B cell (primary cell): ENCODE measurements at regions not wholly inside any gene's neighbourhood (a gene's known extent, or its start where the extent isn't known, plus 50 kb on each side); places are given as distances from the start of the nearest gene placed in this dataset.

Experiments used
- ATAC-seq: fragments of 200-7000 bp; cut with Tn5 transposase; one replicate; pipeline ENCODE4 v1.10.0; 2021; ENCODE audit warnings: low read depth, mild to moderate bottlenecking, moderate number of reproducible peaks, moderate library complexity
- CTCF ChIA-PET: fragments of 350-600 bp; sonication (Branson Sonifier 250); formaldehyde crosslinking; loops from one replicate; lab custom pipeline; 2021; ENCODE audit warnings: antibody characterized with exemption, inconsistent platforms; lab: Charles Lee
- POLR2A ChIA-PET: fragments of 350-600 bp; sonication (Branson Sonifier 250); formaldehyde crosslinking; loops from one replicate; lab custom pipeline; 2021; ENCODE audit warnings: antibody characterized with exemption; lab: Charles Lee
- DNase-seq: peaks from one replicate; pipeline ENCODE4 v3.0.0; 2013
- H2AFZ ChIP-seq: 2 replicates; pipeline ENCODE4 v1.6.1; 2012; ENCODE audit warnings: mild to moderate bottlenecking, low read depth, low read length; ENCODE audit not compliant: insufficient read depth, poor library complexity, severe bottlenecking
- H3K27ac ChIP-seq, 2 donors: 1 replicate in 1 of 2; 2 replicates in 1 of 2; pipeline ENCODE4 v1.5.1; 2012 to 2013; ENCODE audit warnings: low read length in 2 of 2, mild to moderate bottlenecking in 2 of 2, moderate library complexity in 1 of 2
- H3K27me3 ChIP-seq, 4 experiments: fragments of 200-600 bp in 1 of 4; sonication (generic) in 1 of 4; replicated peaks in 1 of 4; 1 replicate in 2 of 4; 2 replicates in 2 of 4; pipeline versions ENCODE4 v1.6.1 to v1.7.0; 2013 to 2016; ENCODE audit warnings: low read length in 3 of 4, mild to moderate bottlenecking in 2 of 4, mixed read lengths in 1 of 4, moderate library complexity in 1 of 4; ENCODE audit not compliant: insufficient read depth in 4 of 4, control insufficient read depth in 3 of 4; ENCODE audit errors: control extremely low read depth in 1 of 4
- H3K36me3 ChIP-seq, 2 experiments: replicated peaks in 1 of 2; 1 replicate in 1 of 2; 2 replicates in 1 of 2; pipeline versions ENCODE4 v1.6.1 to v1.7.1; 2013; ENCODE audit warnings: low read length in 1 of 2; ENCODE audit not compliant: insufficient read depth in 2 of 2, control insufficient read depth in 1 of 2; ENCODE audit errors: control extremely low read depth in 1 of 2, extremely low read depth in 1 of 2
- H3K4me1 ChIP-seq, 2 donors: fragments of 200-600 bp in 1 of 2; sonication (generic) in 1 of 2; 1 replicate in 1 of 2; 2 replicates in 1 of 2; pipeline versions ENCODE4 v1.5.1 to v1.6.1; 2013 to 2017; ENCODE audit warnings: low read length in 2 of 2; ENCODE audit not compliant: control insufficient read depth in 2 of 2, insufficient read depth in 2 of 2
- H3K4me2 ChIP-seq: replicated peaks from 2 replicates; pipeline ENCODE3; 2012; ENCODE audit warnings: mild to moderate bottlenecking, low read depth, low read length; ENCODE audit not compliant: poor library complexity, severe bottlenecking
- H3K4me3 ChIP-seq, 5 experiments: fragments of 200-600 bp in 1 of 5; sonication (generic) in 1 of 5; 1 replicate in 3 of 5; 2 replicates in 2 of 5; pipeline versions ENCODE4 v1.5.1 to v1.7.0; 2011 to 2016; ENCODE audit warnings: low read length in 4 of 5, mild to moderate bottlenecking in 4 of 5, low read depth in 2 of 5, control low read depth in 1 of 5, moderate library complexity in 1 of 5; ENCODE audit not compliant: insufficient read depth in 1 of 5; ENCODE audit errors: control extremely low read depth in 1 of 5, extremely low read depth in 1 of 5
- H3K79me2 ChIP-seq: fragments of 200-600 bp; sonication (generic); one replicate; pipeline ENCODE4 v1.6.0; 2016; ENCODE audit warnings: low read length; ENCODE audit not compliant: control insufficient read depth, insufficient read depth
- H3K9ac ChIP-seq: fragments of 200-600 bp; sonication (generic); 2 replicates; pipeline ENCODE4 v1.6.1; 2017; ENCODE audit warnings: mild to moderate bottlenecking, low read length, moderate library complexity
- H3K9me3 ChIP-seq, 3 donors: one replicate each; pipeline versions ENCODE4 v1.6.1 to v1.7.1; 2013; ENCODE audit warnings: low read length in 2 of 3; ENCODE audit not compliant: control insufficient read depth in 2 of 3, insufficient read depth in 1 of 3; ENCODE audit errors: control extremely low read depth in 1 of 3
- H4K20me1 ChIP-seq: 2 replicates; pipeline ENCODE4 v1.6.0; 2012; ENCODE audit warnings: mild to moderate bottlenecking, low read length; ENCODE audit not compliant: insufficient read depth, control insufficient read depth, poor library complexity, severe bottlenecking
- H3K27ac Mint-ChIP-seq: one replicate; pipeline ENCODE4 v1.8.0; 2021; ENCODE audit warnings: mixed read lengths
- H3K27me3 Mint-ChIP-seq: one replicate; pipeline ENCODE4 v1.8.0; 2021; ENCODE audit warnings: mixed read lengths
- H3K4me1 Mint-ChIP-seq: one replicate; pipeline ENCODE4 v1.8.0; 2021; ENCODE audit warnings: mixed read lengths
- H3K4me3 Mint-ChIP-seq: one replicate; pipeline ENCODE4 v1.8.0; 2021; ENCODE audit warnings: mixed read lengths
- H3K9me3 Mint-ChIP-seq: one replicate; pipeline ENCODE4 v1.8.0; 2022; ENCODE audit warnings: mixed read lengths; ENCODE audit not compliant: insufficient read depth
- EZH2 ChIP-seq: IDR thresholded peaks from 2 replicates; pipeline ENCODE4 v1.6.1; 2012; ENCODE audit warnings: borderline replicate concordance, low read depth, mild to moderate bottlenecking, moderate library complexity, low read length; ENCODE audit not compliant: insufficient read depth, poor library complexity, severe bottlenecking
- WGBS: methylation state at CpG from one replicate; pipeline ENCODE4 v1.1.5; 2013; ENCODE audit warnings: missing lambda C conversion rate; ENCODE audit not compliant: insufficient coverage; 5-methylcytosine and 5-hydroxymethylcytosine counted together
- intact Hi-C: fragments of 100-400 bp; cut with micrococcal nuclease; formaldehyde crosslinking; loops from one replicate; pipeline ENCODE4 v1.10.0; 2022
- TF ChIP-seq, protein P1 (sequence below): fragments of 200-600 bp; IDR thresholded peaks from one replicate; pipeline ENCODE4 v1.8.0; 2022; ENCODE audit warnings: antibody characterized with exemption, mild to moderate bottlenecking

DNA sequence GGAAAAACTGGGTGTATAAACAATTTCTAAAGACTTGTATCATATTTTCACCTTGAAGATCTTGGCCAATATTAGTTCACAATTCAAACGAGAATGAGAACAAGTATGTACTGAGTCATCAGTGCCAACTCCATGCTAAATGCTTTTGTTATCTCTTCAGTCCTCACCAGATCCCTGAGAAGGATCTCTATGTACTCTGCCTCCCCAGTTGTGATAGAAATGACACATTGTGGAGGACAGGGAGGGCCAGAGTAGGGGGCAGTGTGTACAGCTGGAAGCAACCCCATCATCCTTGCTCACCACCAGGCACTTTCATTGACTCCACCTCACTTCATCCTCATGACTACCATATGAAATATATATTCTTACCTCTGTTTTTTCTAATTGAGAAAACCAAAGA lies 353.7 kb upstream of the SOX2 start:
- no peaks in the 10 kb centered on the region for H3K9me3 Mint-ChIP-seq
- no CpG with 5 or more reads among the region's 1 CpG for WGBS
- intact Hi-C loops = no loop called here
- no peak overlapping the region for H3K4me3 ChIP-seq
- no peak overlapping the region for H3K4me2 ChIP-seq
- no peak for ATAC-seq
- no peak overlapping the region for H3K4me3 Mint-ChIP-seq
- no peaks in the 10 kb centered on the region for H3K36me3 ChIP-seq
- no peaks in the 10 kb centered on the region for H4K20me1 ChIP-seq
- no peaks in the 10 kb centered on the region for H3K4me1 Mint-ChIP-seq
- POLR2A ChIA-PET = no interaction called here
- no peak for DNase-seq
- no peaks in the 10 kb centered on the region for H3K27me3 Mint-ChIP-seq
- H2AFZ ChIP-seq = no peak overlapping the region
- H3K27ac ChIP-seq = no peak overlapping the region
- H3K9ac ChIP-seq = no peak overlapping the region
- no peaks in the 10 kb centered on the region for H3K4me1 ChIP-seq
- no peaks in the 10 kb centered on the region for H3K27me3 ChIP-seq
- TF ChIP-seq EZH2 = no peak
- TF ChIP-seq, protein P1, sequence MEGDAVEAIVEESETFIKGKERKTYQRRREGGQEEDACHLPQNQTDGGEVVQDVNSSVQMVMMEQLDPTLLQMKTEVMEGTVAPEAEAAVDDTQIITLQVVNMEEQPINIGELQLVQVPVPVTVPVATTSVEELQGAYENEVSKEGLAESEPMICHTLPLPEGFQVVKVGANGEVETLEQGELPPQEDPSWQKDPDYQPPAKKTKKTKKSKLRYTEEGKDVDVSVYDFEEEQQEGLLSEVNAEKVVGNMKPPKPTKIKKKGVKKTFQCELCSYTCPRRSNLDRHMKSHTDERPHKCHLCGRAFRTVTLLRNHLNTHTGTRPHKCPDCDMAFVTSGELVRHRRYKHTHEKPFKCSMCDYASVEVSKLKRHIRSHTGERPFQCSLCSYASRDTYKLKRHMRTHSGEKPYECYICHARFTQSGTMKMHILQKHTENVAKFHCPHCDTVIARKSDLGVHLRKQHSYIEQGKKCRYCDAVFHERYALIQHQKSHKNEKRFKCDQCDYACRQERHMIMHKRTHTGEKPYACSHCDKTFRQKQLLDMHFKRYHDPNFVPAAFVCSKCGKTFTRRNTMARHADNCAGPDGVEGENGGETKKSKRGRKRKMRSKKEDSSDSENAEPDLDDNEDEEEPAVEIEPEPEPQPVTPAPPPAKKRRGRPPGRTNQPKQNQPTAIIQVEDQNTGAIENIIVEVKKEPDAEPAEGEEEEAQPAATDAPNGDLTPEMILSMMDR = no peak
- H3K79me2 ChIP-seq = no peaks in the 10 kb centered on the region
- no peak overlapping the region for H3K27ac Mint-ChIP-seq
- H3K9me3 ChIP-seq = no peaks in the 10 kb centered on the region
- CTCF ChIA-PET = no interaction called here

DNA sequence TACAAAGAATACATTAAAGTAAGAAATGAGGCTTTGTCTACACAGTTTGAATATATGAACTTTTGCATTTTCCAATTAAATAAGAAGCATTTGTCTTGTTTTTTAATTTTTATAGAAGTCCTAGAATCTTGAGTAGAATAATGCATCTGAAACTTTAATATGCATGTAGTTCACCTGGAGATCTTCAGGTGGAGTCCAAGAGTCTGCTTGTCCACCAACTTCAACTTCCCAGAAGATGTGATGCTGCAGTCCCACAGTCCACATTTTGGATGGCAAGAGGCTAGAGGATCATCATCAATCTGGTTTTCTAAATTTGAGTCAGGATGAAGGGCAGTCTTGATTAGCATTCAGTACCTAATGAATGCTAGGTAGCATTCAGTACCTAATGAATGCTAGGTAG lies 357.6 kb upstream of the SOX2 start:
- Histone ChIP-seq H3K9ac (no peak overlapping the region), H4K20me1 (no peaks in the 10 kb centered on the region), H3K27ac (no peak overlapping the region), H3K4me2 (no peak overlapping the region), H3K79me2 (no peaks in the 10 kb centered on the region), H3K4me1 (no peaks in the 10 kb centered on the region), H3K4me3 (no peak overlapping the region), H3K9me3 (no peaks in the 10 kb centered on the region), H3K27me3 (no peaks in the 10 kb centered on the region), H3K36me3 (no peaks in the 10 kb centered on the region), H2AFZ (no peak overlapping the region)
- TF ChIP-seq EZH2 = no peak
- TF ChIP-seq, protein P1 = no peak
- no peaks in the 10 kb centered on the region for H3K27me3 Mint-ChIP-seq
- intact Hi-C loops = no loop called here
- H3K27ac Mint-ChIP-seq = no peak overlapping the region
- POLR2A ChIA-PET = no interaction called here
- CTCF ChIA-PET = no interaction called here
- no peak for ATAC-seq
- no peak overlapping the region for H3K4me3 Mint-ChIP-seq
- no peak for DNase-seq
- H3K9me3 Mint-ChIP-seq = no peaks in the 10 kb centered on the region
- no peaks in the 10 kb centered on the region for H3K4me1 Mint-ChIP-seq
